ENCODE measurements at regions not wholly inside any gene's neighbourhood (a gene's known extent, or its start where the extent isn't known, plus 50 kb on each side); places are given as distances from the start of the nearest gene placed in this dataset.

DNA sequence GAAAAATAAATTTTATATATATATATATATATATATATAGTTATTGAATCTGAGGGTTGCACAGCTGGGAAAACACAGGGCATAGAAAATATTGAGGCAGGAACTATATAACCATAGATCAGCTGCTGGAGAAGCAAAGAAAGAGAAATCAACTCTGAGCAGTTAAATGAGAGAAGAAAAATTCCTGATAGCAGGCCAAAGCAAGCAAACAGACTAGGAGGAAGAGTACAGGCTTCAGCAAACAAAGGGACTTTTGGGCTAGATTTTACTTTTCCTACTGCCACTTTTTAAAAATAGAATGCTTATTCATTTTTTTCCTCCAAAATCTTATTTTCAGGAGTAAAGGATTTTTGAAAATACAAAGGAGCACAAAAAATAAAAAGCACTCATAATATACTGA lies 216.0 kb upstream of the PRKD1 start:
- no peak overlapping the region for H3K4me3 ChIP-seq (ENCODE audit: low read length, poor library complexity, severe bottlenecking)
- no peaks in the 10 kb centered on the region for H3K27me3 ChIP-seq (ENCODE audit: insufficient read depth, low read length, poor library complexity, severe bottlenecking)
- H3K36me3 ChIP-seq (ENCODE audit: insufficient read depth, low read length) = no peaks in the 10 kb centered on the region
- no peak overlapping the region for H3K9ac ChIP-seq (ENCODE audit: low read depth, low read length, poor library complexity, severe bottlenecking)
- H3K9me2 ChIP-seq (replicated peaks; ENCODE audit: low read depth, low read length) = no peaks in the 10 kb centered on the region
- H3K9me3 ChIP-seq (ENCODE audit: insufficient read depth, low read depth, low read length) = no peaks in the 10 kb centered on the region; the same call in 1 of the 2 replicates
- no peak overlapping the region for H3K4me2 ChIP-seq (ENCODE audit: low read depth, low read length, poor library complexity, severe bottlenecking)
- H3K79me2 ChIP-seq (ENCODE audit: insufficient read depth, low read length) = no peaks in the 10 kb centered on the region
- no peak overlapping the region for H2AFZ ChIP-seq (ENCODE audit: low read length)
- no peaks in the 10 kb centered on the region for H3K4me1 ChIP-seq (ENCODE audit: insufficient read depth, low read length, poor library complexity, severe bottlenecking)
- H3F3A ChIP-seq (ENCODE audit: low read depth) = no peaks in the 10 kb centered on the region
- H4K20me1 ChIP-seq (ENCODE audit: insufficient read depth, low read length, poor library complexity, severe bottlenecking) = no peaks in the 10 kb centered on the region
- no peak for TF ChIP-seq EZH2phosphoT487 (IDR thresholded peaks at IDR 0.05; ENCODE audit: borderline replicate concordance)
- TF ChIP-seq, protein P1, sequence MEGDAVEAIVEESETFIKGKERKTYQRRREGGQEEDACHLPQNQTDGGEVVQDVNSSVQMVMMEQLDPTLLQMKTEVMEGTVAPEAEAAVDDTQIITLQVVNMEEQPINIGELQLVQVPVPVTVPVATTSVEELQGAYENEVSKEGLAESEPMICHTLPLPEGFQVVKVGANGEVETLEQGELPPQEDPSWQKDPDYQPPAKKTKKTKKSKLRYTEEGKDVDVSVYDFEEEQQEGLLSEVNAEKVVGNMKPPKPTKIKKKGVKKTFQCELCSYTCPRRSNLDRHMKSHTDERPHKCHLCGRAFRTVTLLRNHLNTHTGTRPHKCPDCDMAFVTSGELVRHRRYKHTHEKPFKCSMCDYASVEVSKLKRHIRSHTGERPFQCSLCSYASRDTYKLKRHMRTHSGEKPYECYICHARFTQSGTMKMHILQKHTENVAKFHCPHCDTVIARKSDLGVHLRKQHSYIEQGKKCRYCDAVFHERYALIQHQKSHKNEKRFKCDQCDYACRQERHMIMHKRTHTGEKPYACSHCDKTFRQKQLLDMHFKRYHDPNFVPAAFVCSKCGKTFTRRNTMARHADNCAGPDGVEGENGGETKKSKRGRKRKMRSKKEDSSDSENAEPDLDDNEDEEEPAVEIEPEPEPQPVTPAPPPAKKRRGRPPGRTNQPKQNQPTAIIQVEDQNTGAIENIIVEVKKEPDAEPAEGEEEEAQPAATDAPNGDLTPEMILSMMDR (conservative IDR thresholded peaks at IDR 0.05; ENCODE audit: low read length) = no peak

DNA sequence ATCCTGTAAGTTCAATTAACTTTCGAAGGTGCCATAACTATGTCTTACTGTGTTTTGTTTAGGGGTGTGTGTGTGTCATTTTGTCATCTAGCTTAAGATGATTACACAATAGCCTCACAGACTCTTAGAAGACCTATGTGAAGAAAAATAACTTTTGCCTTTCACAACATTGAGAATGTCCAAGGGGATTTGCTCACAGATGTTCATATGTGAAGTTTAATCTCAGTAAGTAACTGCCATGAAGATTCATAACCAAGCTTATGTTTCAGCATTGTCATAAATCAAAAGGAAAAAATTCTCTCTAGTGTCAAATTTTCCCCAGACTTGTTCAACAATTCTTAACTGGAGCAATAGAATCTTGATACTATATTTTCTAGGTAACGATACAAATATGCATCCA lies 226.1 kb upstream of the PRKD1 start:
- TF ChIP-seq, protein P1 (conservative IDR thresholded peaks at IDR 0.05; ENCODE audit: low read length) = no peak
- TF ChIP-seq EZH2phosphoT487 (IDR thresholded peaks at IDR 0.05; ENCODE audit: borderline replicate concordance) = no peak
- H3K9me2 ChIP-seq (replicated peaks; ENCODE audit: low read depth, low read length) = no peaks in the 10 kb centered on the region
- no peaks in the 10 kb centered on the region for H4K20me1 ChIP-seq (ENCODE audit: insufficient read depth, low read length, poor library complexity, severe bottlenecking)
- no peaks in the 10 kb centered on the region for H3K36me3 ChIP-seq (ENCODE audit: insufficient read depth, low read length)
- H3K79me2 ChIP-seq (ENCODE audit: insufficient read depth, low read length) = no peaks in the 10 kb centered on the region
- no peaks in the 10 kb centered on the region for H3F3A ChIP-seq (ENCODE audit: low read depth)
- H3K4me3 ChIP-seq (ENCODE audit: low read length, poor library complexity, severe bottlenecking) = no peak overlapping the region
- no peaks in the 10 kb centered on the region for H3K27me3 ChIP-seq (ENCODE audit: insufficient read depth, low read length, poor library complexity, severe bottlenecking)
- H3K9ac ChIP-seq (ENCODE audit: low read depth, low read length, poor library complexity, severe bottlenecking) = no peak overlapping the region
- H3K9me3 ChIP-seq (ENCODE audit: insufficient read depth, low read depth, low read length) = no peaks in the 10 kb centered on the region
- H3K4me1 ChIP-seq (ENCODE audit: insufficient read depth, low read length, poor library complexity, severe bottlenecking) = no peaks in the 10 kb centered on the region
- H3K4me2 ChIP-seq (ENCODE audit: low read depth, low read length, poor library complexity, severe bottlenecking) = no peak overlapping the region
- no peak overlapping the region for H2AFZ ChIP-seq (ENCODE audit: low read length)

DNA sequence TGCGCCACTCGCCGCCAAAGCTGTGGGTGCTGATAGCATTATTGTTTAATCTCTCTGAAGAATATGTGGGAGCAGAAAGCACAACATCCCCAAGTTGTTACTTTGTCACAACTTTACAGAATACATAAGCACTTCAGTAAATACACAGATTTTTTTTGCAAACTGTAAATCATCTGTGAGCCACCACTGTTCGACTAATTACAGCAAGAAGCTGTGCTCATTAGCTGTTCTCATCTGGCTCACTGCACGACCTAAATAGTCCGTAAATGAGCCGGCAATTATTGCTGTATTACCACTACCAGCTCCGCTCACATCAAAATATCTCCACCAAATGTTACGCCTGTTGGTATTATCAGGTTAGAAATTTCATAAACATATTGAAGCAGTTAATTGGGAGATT lies 228.9 kb upstream of the PRKD1 start:
- no peak overlapping the region for H3K9ac ChIP-seq (ENCODE audit: low read depth, low read length, poor library complexity, severe bottlenecking)
- no peak overlapping the region for H2AFZ ChIP-seq (ENCODE audit: low read length)
- H3K4me3 ChIP-seq (ENCODE audit: low read length, poor library complexity, severe bottlenecking) = no peak overlapping the region
- H3K36me3 ChIP-seq (ENCODE audit: insufficient read depth, low read length) = no peaks in the 10 kb centered on the region
- H3K27me3 ChIP-seq (ENCODE audit: insufficient read depth, low read length, poor library complexity, severe bottlenecking) = no peaks in the 10 kb centered on the region
- H3F3A ChIP-seq (ENCODE audit: low read depth) = no peaks in the 10 kb centered on the region
- H4K20me1 ChIP-seq (ENCODE audit: insufficient read depth, low read length, poor library complexity, severe bottlenecking) = no peaks in the 10 kb centered on the region
- no peaks in the 10 kb centered on the region for H3K9me2 ChIP-seq (replicated peaks; ENCODE audit: low read depth, low read length)
- H3K4me2 ChIP-seq (ENCODE audit: low read depth, low read length, poor library complexity, severe bottlenecking) = no peak overlapping the region
- H3K9me3 ChIP-seq (ENCODE audit: insufficient read depth, low read depth, low read length) = no peaks in the 10 kb centered on the region
- H3K79me2 ChIP-seq (ENCODE audit: insufficient read depth, low read length) = no peaks in the 10 kb centered on the region
- TF ChIP-seq, protein P1 (conservative IDR thresholded peaks at IDR 0.05; ENCODE audit: low read length) = no peak
- TF ChIP-seq EZH2phosphoT487 (IDR thresholded peaks at IDR 0.05; ENCODE audit: borderline replicate concordance) = no peak
- no peaks in the 10 kb centered on the region for H3K4me1 ChIP-seq (ENCODE audit: insufficient read depth, low read length, poor library complexity, severe bottlenecking)

Measured in Loucy (cell line).